Spleen (tissue), 7 donors: ENCODE measurements at regions not wholly inside any gene's neighbourhood (a gene's known extent, or its start where the extent isn't known, plus 50 kb on each side); places are given as distances from the start of the nearest gene placed in this dataset.

ENCODE experiments used
- CTCF ChIP-seq, 11 experiments: fragments of 200-600 bp in 7 of 11; fragments of 450-650 bp in 4 of 11; sonication (generic) in 4 of 11; IDR thresholded peaks in 8 of 11; conservative IDR thresholded peaks in 3 of 11; 1 replicate in 7 of 11; 2 replicates in 4 of 11; pipeline versions ENCODE4 v1.4.0 to v1.8.0; 2016 to 2021; ENCODE audit warnings: antibody characterized with exemption in 11 of 11, inconsistent platforms in 4 of 11, mild to moderate bottlenecking in 1 of 11
- POLR2AphosphoS5 ChIP-seq, 3 donors: sonication (generic); formaldehyde crosslinking; IDR thresholded peaks; one replicate each; pipeline ENCODE4 v1.5.1; 2017; ENCODE audit warnings: antibody characterized with exemption in 3 of 3
- donor health status: DM: no; HTN: no; CAD: no; lungs with moderate emphysema.
- donor health status: DM: no; HTN: no; CAD: no.
- donor health status: DM: no; HTN: no; CAD: no.

GRCh38 chr9:13395156-13395555 lies 115.7 kb upstream of the MPDZ start:
- TF ChIP-seq CTCF (IDR thresholded peaks at IDR 0.05 in 8 of 11, conservative IDR thresholded peaks at IDR 0.05 in 3 of 11) (no peak), POLR2AphosphoS5 (IDR thresholded peaks at IDR 0.05) (no peak)
